HG03066 (cell line): ENCODE measurements at regions not wholly inside any gene's neighbourhood (a gene's known extent, or its start where the extent isn't known, plus 50 kb on each side); places are given as distances from the start of the nearest gene placed in this dataset.
"Not testable (repeated sequence)": the region's sequence is repeated elsewhere in the genome, so short reads cannot be mapped to it uniquely, and the experiment has no call there.

Experiments used
- ATAC-seq: cut with Tn5 transposase; IDR thresholded peaks from one replicate; pipeline ENCODE4 v1.9.1; 2021; ENCODE audit warnings: low read depth; ENCODE audit not compliant: unreplicated experiment

DNA sequence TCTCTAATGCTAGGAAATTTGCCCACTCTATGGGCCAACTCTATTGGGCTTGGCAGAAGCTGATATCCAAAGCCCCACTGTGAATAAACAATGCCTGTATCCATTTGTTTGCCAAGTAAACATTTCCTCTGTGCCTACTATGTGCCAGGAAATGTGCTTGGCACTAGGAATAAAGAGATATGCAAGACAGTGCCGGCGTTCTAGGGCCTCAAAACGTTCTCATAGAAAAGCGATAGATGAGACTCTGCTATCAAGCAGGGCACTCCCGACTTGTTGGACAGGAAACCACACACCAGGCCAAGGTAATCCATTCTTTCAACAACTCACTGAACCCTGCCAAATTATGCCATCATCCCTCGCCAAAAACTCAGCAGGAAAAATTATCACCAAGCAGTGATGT, 196.7 kb downstream of the IPMK start:
- ATAC-seq = no peak

DNA sequence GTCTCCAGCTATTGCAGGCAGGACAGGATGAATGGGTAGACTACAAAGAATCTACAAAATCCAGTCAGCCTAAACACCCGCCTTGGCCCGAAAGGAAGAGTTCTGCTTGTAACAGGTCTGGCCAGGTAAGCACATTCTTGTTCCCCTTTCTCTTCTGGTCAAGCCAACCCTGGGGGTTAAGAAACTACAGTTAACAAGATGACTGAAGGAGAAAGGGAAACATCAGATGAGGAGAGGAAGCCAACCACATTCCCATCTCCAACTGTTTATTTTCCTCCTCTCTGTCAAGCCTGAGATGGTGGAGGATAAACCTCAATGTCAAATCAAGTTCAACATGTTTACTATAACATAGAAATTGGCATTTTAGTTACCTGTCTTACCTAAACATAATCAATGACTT, 198.9 kb downstream of the IPMK start:
- no peak for ATAC-seq

DNA sequence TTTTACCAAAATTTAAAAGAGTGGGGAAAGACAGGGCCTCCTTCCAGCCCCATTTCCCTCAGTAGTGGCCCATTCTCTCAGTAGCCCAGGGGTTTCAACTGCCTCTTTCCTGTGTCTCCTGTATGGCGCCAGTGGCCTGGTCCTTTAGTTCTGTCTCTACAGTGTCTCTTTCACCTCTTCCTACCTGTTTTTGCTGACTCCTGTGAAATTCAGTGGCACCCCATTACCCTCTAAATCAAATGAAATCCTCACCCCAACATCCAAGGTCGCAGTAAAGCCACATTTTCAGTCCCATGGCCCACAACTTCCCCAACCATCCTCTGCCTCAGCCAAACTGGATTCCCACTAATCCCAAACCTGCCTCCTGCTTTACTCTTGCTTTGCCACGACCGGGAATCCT, 200.7 kb downstream of the IPMK start:
- ATAC-seq = no peak

DNA sequence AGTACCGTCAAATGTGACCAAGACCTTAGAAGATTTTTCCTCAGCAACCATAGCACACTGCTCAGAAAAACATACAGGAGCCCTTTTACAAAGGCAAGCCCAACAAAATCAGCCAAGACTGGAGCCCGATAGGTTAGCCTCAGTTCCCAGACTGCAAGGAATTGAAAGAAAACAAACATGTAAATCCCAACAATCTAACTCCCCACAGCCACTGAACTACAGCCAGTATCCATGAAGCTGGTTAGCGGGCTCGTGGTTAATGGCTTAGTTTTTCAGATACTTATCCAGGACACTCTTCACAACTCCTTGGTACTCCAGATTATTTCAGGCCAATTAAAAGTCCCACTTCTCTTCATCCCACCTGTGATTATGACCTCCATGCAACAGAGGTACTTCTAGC, 201.6 kb downstream of the IPMK start:
- no peak for ATAC-seq

DNA sequence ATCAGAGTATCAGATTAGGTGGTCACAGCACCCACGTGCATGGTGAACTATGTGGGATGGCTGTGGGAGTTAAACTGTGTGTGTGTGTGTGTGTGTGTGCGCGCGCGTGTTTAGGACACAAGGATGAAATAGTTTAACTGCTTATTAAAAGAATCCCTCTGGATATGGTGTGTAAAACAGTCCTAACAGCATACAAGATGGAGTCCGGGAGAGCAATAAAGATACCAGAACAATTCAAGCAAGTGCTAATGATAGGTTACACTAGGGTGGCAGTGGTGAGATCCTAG, 202.2 kb downstream of the IPMK start:
- no peak for ATAC-seq

DNA sequence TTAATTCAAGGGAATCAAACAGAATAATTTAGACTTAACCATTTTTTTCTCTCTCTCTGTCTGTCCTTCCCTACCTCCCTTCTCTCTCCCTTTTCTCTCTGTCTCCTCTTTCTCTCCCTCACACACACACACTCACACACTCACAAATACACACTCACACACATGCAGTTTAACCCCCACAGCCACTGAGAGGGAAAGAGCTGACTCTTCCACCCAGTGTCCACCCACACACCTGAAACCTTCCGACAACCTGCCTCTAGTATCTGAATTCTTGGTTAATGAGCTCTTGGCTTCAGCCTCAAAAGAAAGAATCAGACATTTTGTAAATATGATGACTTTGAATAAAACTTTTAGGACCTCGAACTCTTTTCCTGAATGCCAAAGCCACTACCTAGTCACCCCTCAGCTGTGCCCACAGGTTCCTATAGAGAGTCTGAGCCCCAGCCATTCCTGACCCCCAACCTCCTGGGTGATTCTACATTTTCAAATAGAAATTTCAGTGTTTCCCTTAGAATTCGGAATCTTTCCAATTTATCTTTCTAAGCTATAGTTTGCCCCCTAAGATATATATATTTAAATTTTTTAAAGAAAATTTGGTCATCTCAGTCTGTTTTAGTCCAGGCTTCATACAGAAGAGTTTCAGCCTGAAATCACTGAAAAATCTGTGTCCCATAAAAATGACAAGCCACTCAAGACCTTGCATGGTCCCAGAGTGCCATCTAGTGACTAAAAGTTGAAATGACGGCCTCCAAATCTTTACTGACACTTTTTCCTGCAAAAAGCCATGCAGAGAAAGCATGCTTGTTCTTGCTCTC, 202.8 kb downstream of the IPMK start:
- ATAC-seq = no peak

DNA sequence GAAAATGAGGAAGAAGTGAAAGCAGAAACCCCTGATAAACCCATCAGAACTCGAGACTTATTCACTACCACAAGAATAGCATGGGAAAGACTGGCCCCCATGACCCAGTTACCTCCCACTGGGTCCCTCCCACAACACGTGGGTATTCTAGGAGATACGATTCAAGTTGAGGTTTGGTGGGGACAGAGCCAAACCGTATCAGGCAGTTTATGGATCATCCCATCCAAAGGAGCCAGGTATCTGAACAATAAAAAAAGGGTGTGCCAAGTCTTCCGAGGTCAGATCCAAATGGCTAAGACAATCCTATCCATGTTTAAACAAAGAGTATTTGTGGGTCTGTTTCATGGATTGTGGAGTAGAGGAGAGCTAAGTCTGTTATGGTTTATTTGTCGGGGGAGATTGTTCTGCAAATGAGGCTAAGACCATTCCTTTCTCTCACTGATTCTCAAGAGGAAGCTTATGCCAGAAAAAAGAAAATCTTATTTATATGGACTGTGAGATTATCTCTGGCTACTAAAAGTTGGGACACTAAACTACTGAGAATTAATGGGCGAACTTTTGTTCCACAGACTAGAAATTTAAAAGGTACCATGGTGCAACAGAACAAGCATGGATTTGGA, 203.7 kb downstream of the IPMK start:
- ATAC-seq = no peak

DNA sequence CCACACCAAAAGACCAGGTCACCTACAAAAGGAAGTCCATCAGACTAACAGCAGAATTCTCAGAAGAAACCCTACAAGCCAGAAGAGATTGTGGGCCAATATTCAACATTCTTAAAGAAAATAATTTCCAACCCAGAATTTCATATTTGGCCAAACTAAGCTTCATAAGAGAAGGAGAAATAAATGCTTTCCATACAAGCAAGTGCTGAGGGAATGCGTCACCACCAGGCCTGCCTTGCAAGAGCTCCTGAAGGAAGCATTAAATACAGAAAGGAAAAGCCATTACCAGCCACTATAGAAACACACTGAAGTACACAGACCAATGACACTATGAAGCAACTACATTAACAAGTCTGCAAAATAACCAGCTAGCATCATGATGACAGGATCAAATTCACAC, 209.0 kb downstream of the IPMK start:
- not testable (repeated sequence) for ATAC-seq

DNA sequence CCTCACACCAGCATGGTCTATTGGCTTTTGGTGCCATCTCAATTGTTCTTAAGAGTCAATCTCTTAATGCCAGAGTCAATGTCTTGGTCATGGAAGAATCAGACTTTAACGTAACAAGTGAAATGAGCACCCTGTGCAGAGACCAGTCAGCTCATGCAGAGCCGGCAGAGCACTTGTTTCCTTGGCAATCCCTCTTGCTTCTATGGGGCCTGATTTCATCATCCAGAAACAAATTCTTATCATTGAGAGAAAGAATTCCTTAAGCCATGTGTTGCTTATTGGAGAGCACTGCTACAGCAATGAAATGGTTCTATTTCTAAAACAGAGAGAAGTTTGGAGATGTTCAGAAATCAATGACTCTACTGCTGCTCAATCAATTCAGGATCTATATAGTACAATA, 212.8 kb downstream of the IPMK start:
- no peak for ATAC-seq

DNA sequence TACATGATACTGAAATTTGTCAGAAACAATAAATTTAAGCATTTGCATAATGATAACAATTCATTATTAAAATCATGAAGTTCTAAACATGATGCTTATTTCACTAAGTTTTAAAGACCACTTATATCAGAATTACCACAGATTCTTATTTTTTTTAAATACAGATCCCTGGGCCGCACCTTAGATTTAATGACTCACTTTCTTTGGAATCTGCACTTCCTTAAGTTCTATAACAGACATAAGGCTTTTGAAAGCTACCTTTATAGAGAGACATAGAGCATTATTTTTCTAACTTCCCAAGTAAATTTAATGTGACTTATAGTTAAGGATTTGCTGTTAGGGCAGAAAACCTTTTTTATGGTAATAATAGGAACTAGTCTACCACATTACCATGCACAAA, 214.9 kb downstream of the IPMK start:
- no peak for ATAC-seq

DNA sequence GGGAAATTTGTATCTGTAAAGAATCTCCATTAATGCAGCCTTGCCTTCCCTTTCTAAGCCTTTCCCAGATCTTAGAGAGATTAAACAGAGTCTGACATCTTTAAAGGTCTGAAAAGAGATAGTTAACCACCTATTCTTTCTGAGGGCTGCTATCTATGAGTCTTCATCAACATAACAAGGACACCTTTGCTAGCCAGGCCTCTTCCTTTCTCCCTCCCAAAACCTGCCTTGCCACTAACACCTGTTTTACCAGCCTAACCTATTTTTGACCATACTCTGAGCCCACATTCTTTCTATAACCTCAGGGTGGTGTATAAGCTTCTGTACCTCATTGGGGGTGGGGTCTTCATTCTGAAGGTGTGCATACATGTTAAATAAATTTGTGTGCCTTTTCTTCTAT, 217.1 kb downstream of the IPMK start:
- ATAC-seq = no peak

DNA sequence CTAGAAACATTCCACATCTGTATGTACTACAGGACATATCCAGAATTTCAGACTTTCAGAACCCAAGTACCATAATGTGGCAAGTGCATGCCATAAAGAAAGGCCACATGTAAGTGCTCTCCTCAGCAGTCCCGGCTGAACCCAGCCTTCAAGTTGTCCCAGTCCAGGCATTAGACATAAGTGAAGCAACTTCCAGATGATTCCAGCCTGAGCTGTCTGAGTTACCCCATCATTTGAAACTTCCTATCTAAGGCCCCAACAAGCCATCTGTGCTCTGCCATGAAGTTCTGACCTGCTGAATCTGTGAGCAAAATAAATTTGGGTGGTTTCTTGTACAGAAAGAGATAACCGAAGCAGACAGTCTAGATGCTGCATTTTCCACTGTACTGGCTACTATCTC, 218.8 kb downstream of the IPMK start:
- no peak for ATAC-seq

DNA sequence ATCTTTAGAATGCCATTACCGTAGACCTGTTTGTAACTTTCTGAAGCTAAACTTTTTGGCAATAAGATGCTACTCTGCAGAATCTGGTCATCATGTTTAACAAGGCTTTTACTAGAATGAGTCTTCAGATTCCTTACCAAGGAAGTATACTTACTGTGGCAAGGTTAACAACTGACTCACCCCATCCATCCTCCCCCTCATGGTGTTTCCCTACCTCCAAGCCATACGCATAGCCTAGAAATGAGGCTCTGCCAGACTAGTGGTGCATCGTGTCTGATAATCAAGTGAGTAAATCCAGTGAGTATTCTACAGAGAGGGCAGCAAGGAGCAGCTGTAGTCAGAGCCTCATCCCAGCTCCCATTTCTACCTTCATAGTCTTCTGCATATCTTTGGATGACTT, 223.6 kb downstream of the IPMK start:
- ATAC-seq = no peak

DNA sequence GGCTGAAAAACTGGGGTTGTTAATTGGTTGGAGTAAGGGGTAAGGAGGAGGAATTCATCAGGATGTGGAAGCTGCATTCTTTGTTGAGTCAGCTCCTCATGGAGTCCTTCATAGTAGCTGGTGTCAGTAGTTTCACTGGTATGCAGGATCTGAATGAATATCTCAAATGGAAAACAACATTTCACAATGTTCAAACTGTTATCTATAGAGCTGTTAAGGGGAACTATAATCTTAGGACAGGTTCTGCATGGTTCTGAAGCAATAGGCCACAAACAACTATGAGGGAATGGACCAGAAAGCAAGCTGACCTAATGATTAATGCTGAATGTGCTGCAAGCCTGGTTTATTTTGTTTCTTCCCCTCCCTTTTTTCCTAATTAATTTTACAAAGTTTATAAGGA, 225.8 kb downstream of the IPMK start:
- no peak for ATAC-seq

DNA sequence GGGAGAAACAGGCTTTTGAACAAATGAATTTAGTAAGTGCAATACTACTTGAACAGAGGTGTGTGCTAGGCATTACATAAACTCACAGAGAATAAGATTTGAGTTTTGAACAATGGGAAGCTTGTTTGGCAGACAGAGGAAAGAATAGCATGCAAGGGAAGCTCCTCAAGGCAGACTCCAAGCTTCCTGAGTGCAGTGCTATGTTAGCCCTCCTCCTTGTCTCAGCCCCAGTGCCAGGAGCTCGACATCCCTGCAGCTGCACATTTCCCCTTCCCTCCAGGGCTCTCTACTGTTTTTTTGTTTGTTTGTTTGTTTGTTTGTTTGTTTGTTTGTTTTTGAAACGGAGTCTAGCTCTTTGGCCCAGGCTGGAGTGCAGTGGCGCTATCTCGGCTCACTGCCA, 237.5 kb downstream of the IPMK start:
- ATAC-seq = no peak

DNA sequence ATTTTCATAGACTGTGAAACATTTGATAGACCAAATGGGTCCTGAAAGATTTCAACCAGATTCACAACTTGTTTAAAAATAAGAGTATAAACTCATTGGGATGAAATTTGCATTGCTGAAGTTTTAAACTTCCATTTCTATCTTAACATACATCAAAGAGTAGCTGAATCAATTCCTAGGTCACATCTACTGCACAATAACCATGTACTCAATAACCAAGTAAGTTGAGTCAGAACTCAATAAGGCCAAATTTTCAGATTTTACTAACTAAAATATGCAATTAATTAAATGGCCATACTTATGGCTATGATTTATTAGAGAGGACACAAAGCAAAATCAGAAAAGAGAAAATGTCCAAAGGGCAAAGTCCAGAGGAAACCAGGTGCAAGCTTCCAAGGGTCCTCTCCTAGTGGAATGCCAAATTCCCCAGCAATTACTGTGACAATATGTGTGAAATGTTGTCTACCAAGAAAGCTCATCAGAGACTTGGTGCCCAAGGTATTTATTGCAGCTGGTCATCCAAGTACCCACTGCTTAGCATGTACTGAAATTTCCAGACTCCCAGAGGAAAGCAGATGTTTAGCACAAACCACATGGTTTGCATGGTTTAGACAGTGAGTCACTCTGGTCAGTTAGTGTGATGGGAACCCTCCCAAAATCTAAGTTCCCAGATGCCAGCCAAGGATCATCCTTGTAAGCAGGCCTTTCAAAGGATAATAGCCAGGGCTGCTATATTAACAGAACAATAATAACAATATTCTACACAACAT, 238.9 kb downstream of the IPMK start:
- ATAC-seq = no peak

DNA sequence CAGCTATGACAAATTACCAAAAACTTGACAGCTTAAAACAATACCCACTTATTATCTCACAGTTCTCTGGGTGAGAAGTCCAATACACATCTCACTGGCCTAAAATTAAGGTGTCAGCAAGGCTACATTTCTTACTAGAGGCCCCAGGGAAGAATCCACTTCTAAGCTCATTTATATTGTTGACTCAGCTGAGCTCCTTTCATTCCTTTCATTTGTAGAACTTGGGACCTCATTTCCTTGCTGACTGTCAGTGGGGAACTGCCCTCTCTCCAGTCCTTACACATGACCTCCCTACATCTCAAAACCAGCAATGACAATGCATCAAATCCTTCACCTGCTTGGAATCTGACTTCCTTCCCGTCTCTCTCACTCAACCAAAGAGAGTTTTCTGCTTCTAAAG, 240.3 kb downstream of the IPMK start:
- ATAC-seq = no peak

DNA sequence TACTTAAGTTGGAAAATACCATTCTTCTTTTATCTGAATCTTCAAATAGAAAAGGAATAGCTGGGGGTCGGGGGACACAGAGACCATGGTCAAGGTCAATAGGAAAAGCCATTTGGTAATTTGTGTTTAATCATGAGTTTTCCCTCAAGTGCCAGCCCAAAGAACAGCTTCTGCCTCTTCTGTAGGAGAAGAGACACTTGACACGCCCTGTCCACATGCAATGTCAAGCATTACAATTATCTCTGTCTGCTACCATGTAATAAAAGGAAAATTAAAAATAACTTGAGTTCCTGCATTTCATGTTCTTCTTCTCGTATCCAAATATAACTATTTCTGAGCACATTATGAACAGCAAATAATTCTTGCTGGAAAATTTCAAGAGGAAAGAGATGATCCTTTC, 241.7 kb downstream of the IPMK start:
- no peak for ATAC-seq

DNA sequence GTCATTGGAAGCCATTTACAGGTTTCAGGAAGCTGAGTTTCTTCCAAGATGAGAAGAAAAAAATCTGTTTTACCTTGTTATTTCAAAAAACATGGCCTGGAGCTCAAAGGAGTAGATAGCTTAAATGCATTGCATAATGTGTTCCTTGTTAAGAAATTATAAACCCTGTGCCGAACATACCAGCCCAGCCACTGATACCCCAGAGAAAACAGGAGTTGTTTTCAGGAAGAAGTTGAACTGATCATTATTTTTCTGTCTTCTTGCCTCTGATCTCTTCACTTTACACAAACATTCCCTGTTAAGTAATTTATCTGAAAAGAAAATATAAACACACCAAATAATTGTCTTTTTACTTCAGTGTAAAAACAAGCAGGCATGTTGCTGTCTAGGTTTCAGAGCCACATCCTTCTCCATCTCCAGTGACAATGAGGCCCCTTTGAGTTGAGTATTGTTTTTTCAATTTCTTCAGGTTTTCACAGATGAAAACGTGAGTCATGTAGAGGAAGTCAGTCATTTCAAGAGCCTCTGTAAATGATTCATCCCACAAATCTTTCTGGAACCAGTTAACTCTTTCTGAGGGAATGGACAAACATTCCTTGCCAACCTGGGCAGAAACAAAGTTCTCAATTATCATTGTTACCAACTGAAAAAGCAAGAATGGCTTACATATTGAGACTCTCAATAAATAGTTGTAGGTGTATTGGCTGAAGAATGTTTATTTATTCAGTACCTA, 244.2 kb downstream of the IPMK start:
- no peak for ATAC-seq

DNA sequence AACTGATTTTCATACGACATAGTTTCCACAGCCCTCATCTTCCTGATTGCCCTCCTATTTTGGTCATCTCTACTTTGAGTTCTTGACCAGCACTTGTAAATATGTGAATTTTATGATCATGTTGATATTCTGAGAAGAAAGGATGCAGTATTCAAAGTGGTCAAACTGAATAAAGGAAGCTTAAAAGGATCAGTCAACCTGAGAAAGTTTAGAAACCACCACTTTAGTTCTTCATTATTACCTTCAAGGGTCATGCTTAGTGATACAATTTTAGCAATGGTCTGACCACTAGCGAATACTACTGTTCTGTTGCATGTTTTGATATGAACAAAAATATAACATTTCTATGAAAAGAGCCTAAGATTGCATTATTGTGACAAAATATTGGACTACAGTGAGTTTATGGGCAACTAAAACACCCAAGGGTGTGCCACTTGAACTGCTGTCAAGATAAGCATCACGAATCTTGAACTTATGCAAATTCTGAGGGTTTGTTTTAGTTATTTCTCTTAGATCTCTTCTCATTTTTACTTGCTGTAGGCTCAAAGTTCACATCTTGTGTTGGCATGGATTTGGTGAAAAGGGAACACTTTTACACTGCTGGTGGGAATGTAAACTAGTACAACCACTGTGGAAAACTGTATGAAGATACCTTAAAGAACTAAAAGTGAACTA, 247.7 kb downstream of the IPMK start:
- ATAC-seq = peak; percentile 53
